DND-41 (cell line): ENCODE measurements at regions not wholly inside any gene's neighbourhood (a gene's known extent, or its start where the extent isn't known, plus 50 kb on each side); places are given as distances from the start of the nearest gene placed in this dataset.

ENCODE experiments used
- ATAC-seq: fragments of 200-7000 bp; cut with Tn5 transposase; 3 replicates; pipeline ENCODE4 v1.9.1; 2021; ENCODE audit warnings: low read depth; ENCODE audit not compliant: insufficient read depth
- DNase-seq: peaks from one replicate; pipeline ENCODE4 v3.0.0-alpha.2; 2020
- H2AFZ ChIP-seq: 2 replicates; pipeline ENCODE4 v1.6.0; 2012; ENCODE audit warnings: low read depth, low read length
- H3K27ac ChIP-seq: 2 replicates; pipeline ENCODE4 v1.5.1; 2012; ENCODE audit warnings: low read length, inconsistent platforms
- H3K27me3 ChIP-seq: fragments of 200-600 bp; sonication (generic); 2 replicates; pipeline ENCODE4 v1.6.0; 2012; ENCODE audit warnings: low read length, mild to moderate bottlenecking, inconsistent platforms; ENCODE audit not compliant: insufficient read depth, poor library complexity
- H3K36me3 ChIP-seq: 2 replicates; pipeline ENCODE4 v1.5.1; 2012; ENCODE audit warnings: low read length, inconsistent platforms; ENCODE audit not compliant: insufficient read depth
- H3K4me1 ChIP-seq: 2 replicates; pipeline ENCODE4 v1.5.1; 2012; ENCODE audit warnings: mild to moderate bottlenecking, low read length; ENCODE audit not compliant: insufficient read depth
- H3K4me2 ChIP-seq: 2 replicates; pipeline ENCODE4 v1.6.0; 2012; ENCODE audit warnings: mild to moderate bottlenecking, moderate library complexity, low read length, inconsistent platforms; ENCODE audit not compliant: insufficient read depth
- H3K4me3 ChIP-seq, 2 experiments: fragments of 200-600 bp in 1 of 2; shearing (Covaris generic) in 1 of 2; 2 replicates each; pipeline ENCODE4 v1.5.1; 2012 to 2016; ENCODE audit warnings: inconsistent platforms in 2 of 2, low read length in 2 of 2, mild to moderate bottlenecking in 2 of 2, low read depth in 1 of 2, moderate library complexity in 1 of 2
- H3K79me2 ChIP-seq: 2 replicates; pipeline ENCODE4 v1.6.0; 2012; ENCODE audit warnings: low read length, inconsistent platforms; ENCODE audit not compliant: insufficient read depth
- H3K9ac ChIP-seq: 2 replicates; pipeline ENCODE4 v1.6.0; 2012; ENCODE audit warnings: low read depth, mild to moderate bottlenecking, inconsistent platforms, low read length, moderate library complexity
- H3K9me3 ChIP-seq: 2 replicates; pipeline ENCODE4 v1.5.1; 2012; ENCODE audit warnings: low read length, moderate library complexity, mild to moderate bottlenecking, inconsistent platforms; ENCODE audit not compliant: insufficient read depth, severe bottlenecking
- H4K20me1 ChIP-seq: 2 replicates; pipeline ENCODE4 v1.6.0; 2012; ENCODE audit warnings: low read length; ENCODE audit not compliant: insufficient read depth
- EZH2 ChIP-seq: IDR thresholded peaks from 3 replicates; pipeline ENCODE4 v1.6.1; 2012; ENCODE audit warnings: borderline replicate concordance, low read depth, mild to moderate bottlenecking, moderate library complexity, low read length, inconsistent platforms; ENCODE audit not compliant: severe bottlenecking
- TF ChIP-seq, protein P1 (sequence below): IDR thresholded peaks from 2 replicates; pipeline ENCODE4 v1.5.1; 2012; ENCODE audit warnings: borderline replicate concordance, low read length, moderate library complexity, mild to moderate bottlenecking; ENCODE audit not compliant: poor library complexity, severe bottlenecking; ENCODE audit errors: extremely low read depth

DNA sequence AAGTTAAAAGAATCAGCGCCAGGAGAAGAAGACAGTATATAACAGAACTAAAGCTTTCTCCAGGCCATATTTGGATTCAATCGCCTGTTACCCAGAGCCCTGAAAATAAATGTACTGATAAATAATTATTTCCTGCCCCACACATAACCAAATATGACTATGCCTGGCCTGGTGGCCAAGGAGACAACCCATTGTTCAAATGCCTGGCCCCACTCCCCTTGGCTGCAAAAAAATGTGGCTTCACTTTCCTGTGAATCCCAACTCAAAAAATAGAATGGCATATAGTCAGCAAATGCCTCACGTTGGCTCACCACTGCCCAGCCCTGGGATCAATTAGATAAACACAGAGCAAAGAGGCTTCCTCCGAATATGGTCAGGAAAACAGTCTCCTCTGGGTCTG lies 472.1 kb downstream of the BCL11B start:
- Histone ChIP-seq H3K79me2 (no peaks in the 10 kb centered on the region), H4K20me1 (no peaks in the 10 kb centered on the region), H3K27ac (no peak overlapping the region), H3K4me1 (no peaks in the 10 kb centered on the region), H3K4me2 (no peak overlapping the region), H2AFZ (no peak overlapping the region), H3K27me3 (no peaks in the 10 kb centered on the region), H3K9ac (no peak overlapping the region), H3K4me3 (no peak overlapping the region), H3K9me3 (no peaks in the 10 kb centered on the region), H3K36me3 (no peaks in the 10 kb centered on the region)
- TF ChIP-seq, protein P1, sequence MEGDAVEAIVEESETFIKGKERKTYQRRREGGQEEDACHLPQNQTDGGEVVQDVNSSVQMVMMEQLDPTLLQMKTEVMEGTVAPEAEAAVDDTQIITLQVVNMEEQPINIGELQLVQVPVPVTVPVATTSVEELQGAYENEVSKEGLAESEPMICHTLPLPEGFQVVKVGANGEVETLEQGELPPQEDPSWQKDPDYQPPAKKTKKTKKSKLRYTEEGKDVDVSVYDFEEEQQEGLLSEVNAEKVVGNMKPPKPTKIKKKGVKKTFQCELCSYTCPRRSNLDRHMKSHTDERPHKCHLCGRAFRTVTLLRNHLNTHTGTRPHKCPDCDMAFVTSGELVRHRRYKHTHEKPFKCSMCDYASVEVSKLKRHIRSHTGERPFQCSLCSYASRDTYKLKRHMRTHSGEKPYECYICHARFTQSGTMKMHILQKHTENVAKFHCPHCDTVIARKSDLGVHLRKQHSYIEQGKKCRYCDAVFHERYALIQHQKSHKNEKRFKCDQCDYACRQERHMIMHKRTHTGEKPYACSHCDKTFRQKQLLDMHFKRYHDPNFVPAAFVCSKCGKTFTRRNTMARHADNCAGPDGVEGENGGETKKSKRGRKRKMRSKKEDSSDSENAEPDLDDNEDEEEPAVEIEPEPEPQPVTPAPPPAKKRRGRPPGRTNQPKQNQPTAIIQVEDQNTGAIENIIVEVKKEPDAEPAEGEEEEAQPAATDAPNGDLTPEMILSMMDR = no peak
- no peak for TF ChIP-seq EZH2
- ATAC-seq = no peak
- DNase-seq = no peak

DNA sequence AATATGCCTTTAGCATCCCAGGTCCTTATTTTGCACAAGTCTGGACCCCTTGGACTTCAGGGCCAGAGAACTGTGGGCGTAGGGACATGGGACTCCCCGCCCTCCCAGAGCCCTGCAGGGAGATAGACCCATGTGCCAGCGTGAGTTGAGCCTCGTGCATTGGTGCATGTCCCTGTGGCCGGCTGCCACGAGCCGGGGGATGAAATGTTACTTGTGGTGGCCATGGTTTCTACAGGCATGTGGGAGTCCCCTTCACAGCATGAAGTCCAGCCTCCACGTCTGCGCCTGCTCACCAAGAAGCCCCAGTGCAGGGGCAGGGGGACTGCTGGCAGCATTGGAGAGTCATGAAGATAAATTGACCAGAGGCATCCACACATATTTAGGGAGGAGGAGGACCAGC lies 470.0 kb downstream of the BCL11B start:
- Histone ChIP-seq H3K9me3 (no peaks in the 10 kb centered on the region), H3K27ac (no peak overlapping the region), H4K20me1 (no peaks in the 10 kb centered on the region), H3K4me3 (no peak overlapping the region), H3K4me1 (no peaks in the 10 kb centered on the region), H3K79me2 (no peaks in the 10 kb centered on the region), H3K9ac (no peak overlapping the region), H3K4me2 (no peak overlapping the region), H3K36me3 (no peaks in the 10 kb centered on the region), H2AFZ (no peak overlapping the region), H3K27me3 (no peaks in the 10 kb centered on the region)
- DNase-seq (no peak), ATAC-seq (no peak)
- TF ChIP-seq, protein P1 = no peak
- TF ChIP-seq EZH2 = no peak

DNA sequence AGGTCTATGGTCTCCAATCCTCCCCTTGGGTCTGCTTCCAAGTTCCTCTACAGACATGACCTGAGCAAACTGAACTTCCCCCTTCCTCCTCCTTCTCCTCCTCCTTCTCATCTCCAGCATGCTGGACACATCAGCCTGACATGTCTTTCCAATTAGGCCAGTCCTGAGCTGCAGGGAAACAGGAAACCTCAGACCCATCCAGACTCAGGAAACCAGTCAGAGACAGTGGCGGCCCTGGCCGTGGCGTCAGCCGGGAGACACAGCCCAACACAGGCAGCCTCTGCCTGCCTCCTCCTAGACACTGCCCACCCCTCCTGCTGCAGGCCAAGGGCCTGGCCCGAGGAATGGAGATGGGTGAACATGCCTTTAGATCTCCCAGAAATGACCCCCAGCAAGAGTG lies 468.8 kb downstream of the BCL11B start:
- no peaks in the 10 kb centered on the region for H4K20me1 ChIP-seq
- no peaks in the 10 kb centered on the region for H3K36me3 ChIP-seq
- H3K4me3 ChIP-seq = no peak overlapping the region
- no peaks in the 10 kb centered on the region for H3K4me1 ChIP-seq
- H3K9ac ChIP-seq = no peak overlapping the region
- H3K27me3 ChIP-seq = no peaks in the 10 kb centered on the region
- H3K27ac ChIP-seq = no peak overlapping the region
- no peaks in the 10 kb centered on the region for H3K9me3 ChIP-seq
- no peak for TF ChIP-seq EZH2
- TF ChIP-seq, protein P1 = no peak
- DNase-seq = no peak
- H3K4me2 ChIP-seq = no peak overlapping the region
- no peaks in the 10 kb centered on the region for H3K79me2 ChIP-seq
- H2AFZ ChIP-seq = no peak overlapping the region
- ATAC-seq = no peak
